IPS-18c (cell line): ENCODE measurements at regions not wholly inside any gene's neighbourhood (a gene's known extent, or its start where the extent isn't known, plus 50 kb on each side); places are given as distances from the start of the nearest gene placed in this dataset.
"Not testable (repeated sequence)": the region's sequence is repeated elsewhere in the genome, so short reads cannot be mapped to it uniquely, and the experiment has no call there.

Experiments
- H3K4me3 ChIP-seq: 2 replicates; pipeline ENCODE4 v1.7.0; 2013; ENCODE audit warnings: low read depth, mild to moderate bottlenecking, low read length, moderate library complexity; ENCODE audit not compliant: insufficient read depth
- H3K9me3 ChIP-seq: one replicate; pipeline ENCODE4 v1.6.1; 2013; ENCODE audit warnings: mild to moderate bottlenecking, low read length, moderate library complexity; ENCODE audit not compliant: control insufficient read depth, insufficient read depth

GRCh38 chrX:46168254-46168653 is 377.0 kb downstream of the ZNF674 start:
- H3K9me3 ChIP-seq = no peaks in the 10 kb centered on the region

GRCh38 chrX:46165866-46166265 is 379.4 kb downstream of the ZNF674 start:
- H3K9me3 ChIP-seq = no peaks in the 10 kb centered on the region
- H3K4me3 ChIP-seq = no peak overlapping the region

More at GRCh38 chrX:46168254-46168653, 377.0 kb downstream of the ZNF674 start:
- H3K4me3 ChIP-seq = no peak overlapping the region

GRCh38 chrX:46165411-46165810 is 379.8 kb downstream of the ZNF674 start:
- Histone ChIP-seq H3K4me3 (no peak overlapping the region), H3K9me3 (no peaks in the 10 kb centered on the region)

- Histone ChIP-seq H3K4me3 (no peak overlapping the region), H3K9me3 (no peaks in the 10 kb centered on the region)
These were observed 392.5 kb downstream of the ZNF674 start for GRCh38 chrX:46152756-46153155.

GRCh38 chrX:46151332-46151731 is 393.9 kb downstream of the ZNF674 start:
- not testable (repeated sequence) for H3K9me3 ChIP-seq, H3K4me3 ChIP-seq

GRCh38 chrX:46144566-46144965 is 400.7 kb downstream of the ZNF674 start:
- no peaks in the 10 kb centered on the region for H3K9me3 ChIP-seq

GRCh38 chrX:46140272-46140671 is 404.9 kb downstream of the ZNF674 start:
- Histone ChIP-seq H3K4me3 (no peak overlapping the region), H3K9me3 (no peaks in the 10 kb centered on the region)

More at GRCh38 chrX:46144566-46144965, 400.7 kb downstream of the ZNF674 start:
- H3K4me3 ChIP-seq = no peak overlapping the region

GRCh38 chrX:46130247-46130646 is 415.0 kb downstream of the ZNF674 start:
- no peaks in the 10 kb centered on the region for H3K9me3 ChIP-seq
- no peak overlapping the region for H3K4me3 ChIP-seq

GRCh38 chrX:46125111-46125510 is 420.1 kb downstream of the ZNF674 start:
- Histone ChIP-seq H3K4me3 (no peak overlapping the region), H3K9me3 (no peaks in the 10 kb centered on the region)

- Histone ChIP-seq H3K9me3 (peaks cover 2% of the 10 kb centered on the region), H3K4me3 (no peak overlapping the region)
These were observed 428.0 kb downstream of the ZNF674 start for GRCh38 chrX:46117234-46117633.

GRCh38 chrX:46087310-46087709 is 457.9 kb downstream of the ZNF674 start:
- H3K4me3 ChIP-seq = not testable (repeated sequence)

GRCh38 chrX:46080121-46080520 is 465.1 kb downstream of the ZNF674 start:
- H3K9me3 ChIP-seq, H3K4me3 ChIP-seq: not testable (repeated sequence)

More at GRCh38 chrX:46087310-46087709, 457.9 kb downstream of the ZNF674 start:
- H3K9me3 ChIP-seq = not testable (repeated sequence)

- H3K9me3 ChIP-seq = peaks cover 2% of the 10 kb centered on the region
- no peak overlapping the region for H3K4me3 ChIP-seq
These were observed 472.4 kb downstream of the ZNF674 start for GRCh38 chrX:46072791-46073190.

GRCh38 chrX:46072372-46072771 is 472.8 kb downstream of the ZNF674 start:
- peaks cover 2% of the 10 kb centered on the region for H3K9me3 ChIP-seq
- no peak overlapping the region for H3K4me3 ChIP-seq

GRCh38 chrX:46070421-46070820 is 474.8 kb downstream of the ZNF674 start:
- no peak overlapping the region for H3K4me3 ChIP-seq
- H3K9me3 ChIP-seq = peaks cover 2% of the 10 kb centered on the region

- H3K9me3 ChIP-seq = peaks cover 4% of the 10 kb centered on the region
- H3K4me3 ChIP-seq = no peak overlapping the region
These were observed 485.9 kb downstream of the ZNF674 start for GRCh38 chrX:46059316-46059715.

GRCh38 chrX:46044486-46044885 is 500.7 kb downstream of the ZNF674 start:
- H3K9me3 ChIP-seq = peaks cover 3% of the 10 kb centered on the region
- H3K4me3 ChIP-seq = no peak overlapping the region

- H3K9me3 ChIP-seq = peaks cover 3% of the 10 kb centered on the region
- H3K4me3 ChIP-seq = no peak overlapping the region
These were observed 505.2 kb downstream of the ZNF674 start for GRCh38 chrX:46040001-46040400.

- Histone ChIP-seq H3K9me3 (peaks cover 3% of the 10 kb centered on the region), H3K4me3 (no peak overlapping the region)
These were observed 505.7 kb downstream of the ZNF674 start for GRCh38 chrX:46039526-46039925.
